GM12891 (cell line): ENCODE measurements at regions not wholly inside any gene's neighbourhood (a gene's known extent, or its start where the extent isn't known, plus 50 kb on each side); places are given as distances from the start of the nearest gene placed in this dataset.

ENCODE experiments used
- POLR2A ChIP-seq: IDR thresholded peaks from 2 replicates; pipeline ENCODE4 v1.6.1; 2011; ENCODE audit warnings: low read depth, low read length, control low read depth
- POLR2AphosphoS5 ChIP-seq: IDR thresholded peaks from 2 replicates; pipeline ENCODE4 v1.6.1; 2011; ENCODE audit warnings: low read depth, low read length, control low read depth
- SPI1 ChIP-seq: IDR thresholded peaks from 2 replicates; pipeline ENCODE4 v1.6.1; 2011; ENCODE audit warnings: low read depth, low read length, control low read depth
- TAF1 ChIP-seq: IDR thresholded peaks from 2 replicates; pipeline ENCODE4 v1.6.1; 2011; ENCODE audit warnings: low read depth, low read length, control low read depth

DNA sequence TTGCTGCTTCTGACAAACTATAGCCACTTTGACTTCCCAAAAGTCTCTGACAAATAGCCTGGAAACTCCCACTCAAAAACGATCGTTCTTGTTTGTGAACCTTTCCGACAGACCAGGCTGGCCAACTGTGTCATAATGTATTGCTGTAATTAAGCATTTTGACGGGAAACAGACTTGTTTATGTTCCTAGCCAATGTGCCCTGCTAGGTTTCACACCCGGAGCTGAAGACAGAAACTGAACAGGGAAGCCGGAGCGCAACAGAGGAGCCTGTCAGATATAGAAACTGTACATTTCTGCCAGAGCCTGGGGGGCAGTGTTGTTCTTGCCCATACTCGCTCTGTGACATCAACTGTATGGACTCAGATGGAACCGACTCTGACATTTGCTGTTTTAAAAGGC, 55.3 kb upstream of the C7orf33 start:
- TF ChIP-seq POLR2A: no peak
- no peak for TF ChIP-seq SPI1
- TF ChIP-seq POLR2AphosphoS5: no peak
- no peak for TF ChIP-seq TAF1
